ENCODE measurements at regions not wholly inside any gene's neighbourhood (a gene's known extent, or its start where the extent isn't known, plus 50 kb on each side); places are given as distances from the start of the nearest gene placed in this dataset.

DNA sequence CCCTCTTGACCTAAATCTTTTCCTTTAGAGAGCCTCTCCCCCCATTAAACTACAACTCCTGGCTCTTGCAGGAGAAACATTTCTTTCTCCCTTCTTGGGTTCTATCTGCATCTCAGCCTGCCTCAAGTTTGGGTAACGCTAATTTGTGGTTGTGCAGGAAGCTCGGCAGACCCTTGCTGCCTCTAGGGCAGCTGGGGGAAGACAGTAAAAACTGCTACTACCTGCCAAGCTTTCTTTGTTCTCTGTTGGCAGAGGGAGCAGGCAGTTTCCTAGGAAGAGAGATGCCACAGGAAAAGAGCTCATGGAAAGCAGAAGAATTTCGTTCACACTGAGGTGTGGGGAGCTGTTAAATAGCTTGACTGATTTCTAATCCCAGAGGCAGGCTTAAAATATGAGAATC lies 555.6 kb upstream of the IGFBP7 start:
- no peaks in the 10 kb centered on the region for H3K4me1 ChIP-seq (ENCODE audit: insufficient read depth, low read length)
- no peak overlapping the region for H2BK5ac ChIP-seq (ENCODE audit: insufficient read length, low read length)
- H4K5ac ChIP-seq (ENCODE audit: insufficient read length, low read depth, low read length): no peak overlapping the region
- no peaks in the 10 kb centered on the region for H3K27me3 ChIP-seq (ENCODE audit: insufficient read depth, low read length)
- no peak overlapping the region for H3T11ph ChIP-seq (ENCODE audit: low read length)
- H3K36me3 Mint-ChIP-seq (ENCODE audit: insufficient read depth in 1 of 3, low read depth in 3 of 3): no peaks in the 10 kb centered on the region
- no peaks in the 10 kb centered on the region for H3K27me3 Mint-ChIP-seq (ENCODE audit: low read depth)
- no peak overlapping the region for H3K4ac ChIP-seq (ENCODE audit: low read depth, low read length)
- no peaks in the 10 kb centered on the region for H4K20me1 ChIP-seq (ENCODE audit: control insufficient read depth, insufficient read depth, insufficient read length)
- H4K8ac ChIP-seq (replicated peaks; ENCODE audit: insufficient read length, low read depth, low read length): no peak overlapping the region
- H3K23ac ChIP-seq (ENCODE audit: insufficient read length, low read depth, low read length): no peak overlapping the region
- H3K23me2 ChIP-seq (ENCODE audit: insufficient read length, low read depth, low read length, poor library complexity, severe bottlenecking): no peaks in the 10 kb centered on the region
- TF ChIP-seq, protein P1, sequence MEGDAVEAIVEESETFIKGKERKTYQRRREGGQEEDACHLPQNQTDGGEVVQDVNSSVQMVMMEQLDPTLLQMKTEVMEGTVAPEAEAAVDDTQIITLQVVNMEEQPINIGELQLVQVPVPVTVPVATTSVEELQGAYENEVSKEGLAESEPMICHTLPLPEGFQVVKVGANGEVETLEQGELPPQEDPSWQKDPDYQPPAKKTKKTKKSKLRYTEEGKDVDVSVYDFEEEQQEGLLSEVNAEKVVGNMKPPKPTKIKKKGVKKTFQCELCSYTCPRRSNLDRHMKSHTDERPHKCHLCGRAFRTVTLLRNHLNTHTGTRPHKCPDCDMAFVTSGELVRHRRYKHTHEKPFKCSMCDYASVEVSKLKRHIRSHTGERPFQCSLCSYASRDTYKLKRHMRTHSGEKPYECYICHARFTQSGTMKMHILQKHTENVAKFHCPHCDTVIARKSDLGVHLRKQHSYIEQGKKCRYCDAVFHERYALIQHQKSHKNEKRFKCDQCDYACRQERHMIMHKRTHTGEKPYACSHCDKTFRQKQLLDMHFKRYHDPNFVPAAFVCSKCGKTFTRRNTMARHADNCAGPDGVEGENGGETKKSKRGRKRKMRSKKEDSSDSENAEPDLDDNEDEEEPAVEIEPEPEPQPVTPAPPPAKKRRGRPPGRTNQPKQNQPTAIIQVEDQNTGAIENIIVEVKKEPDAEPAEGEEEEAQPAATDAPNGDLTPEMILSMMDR (conservative IDR thresholded peaks at IDR 0.05): no peak
- H3K79me1 ChIP-seq (ENCODE audit: insufficient read depth, low read depth, low read length, poor library complexity, severe bottlenecking): no peaks in the 10 kb centered on the region
- no peak overlapping the region for H2BK120ac ChIP-seq (ENCODE audit: low read depth, low read length, poor library complexity, severe bottlenecking)
- no peak overlapping the region for H3K27ac Mint-ChIP-seq
- no peak overlapping the region for H2BK12ac ChIP-seq (ENCODE audit: insufficient read length, low read depth, low read length)
- no peaks in the 10 kb centered on the region for H3K4me1 Mint-ChIP-seq
- H2BK15ac ChIP-seq (ENCODE audit: low read depth, low read length): no peak overlapping the region
- no peak overlapping the region for H2AK5ac ChIP-seq (ENCODE audit: insufficient read length, low read length)
- no peaks in the 10 kb centered on the region for H3K9me3 Mint-ChIP-seq
- no peak overlapping the region for H3K14ac ChIP-seq (ENCODE audit: insufficient read depth, low read length)
- WGBS (ENCODE audit: extremely low coverage, insufficient read length, low lambda C conversion rate): no CpG with 5 or more reads among the region's 3 CpGs
- no peak overlapping the region for H3K18ac ChIP-seq (ENCODE audit: insufficient read length, low read depth, low read length)
- no peak overlapping the region for H3K4me2 ChIP-seq (ENCODE audit: insufficient read depth, insufficient read length, low read length)
- no peak overlapping the region for H3K27ac ChIP-seq (ENCODE audit: insufficient read length, low read depth, low read length)
- H3K56ac ChIP-seq (ENCODE audit: insufficient read length, low read depth, low read length): no peak overlapping the region
- no peak overlapping the region for H3K9ac ChIP-seq (ENCODE audit: extremely low read depth, insufficient read length, low read length)
- no peaks in the 10 kb centered on the region for H3K79me2 ChIP-seq (ENCODE audit: insufficient read depth, low read length)
- H3K4me3 Mint-ChIP-seq: no peak overlapping the region
- no peaks in the 10 kb centered on the region for H3K9me3 ChIP-seq (ENCODE audit: control insufficient read depth, low read depth, low read length)
- no peak for DNase-seq
- H2BK20ac ChIP-seq (ENCODE audit: low read depth, low read length, poor library complexity, severe bottlenecking): no peak overlapping the region
- no peak overlapping the region for H4K91ac ChIP-seq (ENCODE audit: insufficient read length, low read depth, low read length)
- peak overlapping the region; percentile 14 for H2AFZ ChIP-seq (ENCODE audit: low read length)
